HepG2 (cell line): ENCODE measurements at regions not wholly inside any gene's neighbourhood (a gene's known extent, or its start where the extent isn't known, plus 50 kb on each side); places are given as distances from the start of the nearest gene placed in this dataset.

Source experiments
- ATAC-seq: fragments of 200-7000 bp; cut with Tn5 transposase; 3 replicates; pipeline ENCODE4 v1.9.1; 2020; ENCODE audit warnings: mild to moderate bottlenecking, moderate library complexity
- BruUV-seq: library from RNA; stranded (reverse); fragments of 400-500 nt; replicated peaks from 2 replicates; lab custom pipeline; 2021; lab: Mats Ljungman, UMichigan
- CTCF ChIA-PET: fragments of 300-600 bp; formaldehyde crosslinking; extraction: SDS; loops from one replicate; lab custom pipeline; 2021; ENCODE audit warnings: low total read pairs, inconsistent platforms, low intra/inter-chr PET ratio; lab: Yijun Ruan, JAX
- POLR2A ChIA-PET: fragments of 350-600 bp; sonication (Branson Sonifier 250); formaldehyde crosslinking; loops from one replicate; lab custom pipeline; 2020; ENCODE audit warnings: antibody characterized with exemption, inconsistent platforms; lab: Yijun Ruan, JAX
- DNase-seq: peaks from one replicate; pipeline ENCODE4 v3.0.0-alpha.2; 2015; ENCODE audit warnings: low spot score
- FAIRE-seq: peaks from 3 replicates; lab custom pipeline; 2011; peaks lifted over from hg19 to GRCh38; lab: Jason Lieb, UNC
- H2AFZ ChIP-seq: one replicate; pipeline ENCODE4 v1.6.1; 2011; ENCODE audit warnings: low read length, inconsistent platforms
- H3K27ac ChIP-seq: fragments of 300-600 bp; 3 replicates; pipeline ENCODE4 v1.8.0; 2011; ENCODE audit warnings: mixed run types, mild to moderate bottlenecking, mixed read lengths, low read length, inconsistent platforms; ENCODE audit not compliant: insufficient read depth; ENCODE audit errors: extremely low read length
- H3K27me3 ChIP-seq, 2 experiments: fragments of 200-600 bp in 1 of 2; 2 replicates in 1 of 2; 3 replicates in 1 of 2; pipeline versions ENCODE4 v1.6.0 to v1.8.0; 2011; ENCODE audit warnings: low read length in 2 of 2, mild to moderate bottlenecking in 2 of 2, moderate library complexity in 2 of 2, inconsistent platforms in 1 of 2; ENCODE audit not compliant: insufficient read depth in 2 of 2, control insufficient read depth in 1 of 2
- H3K36me3 ChIP-seq, 2 experiments: fragments of 200-600 bp in 1 of 2; replicated peaks in 1 of 2; 2 replicates in 1 of 2; 3 replicates in 1 of 2; pipeline versions ENCODE4 v1.5.1 to v1.8.0; 2011; ENCODE audit warnings: low read length in 2 of 2, inconsistent platforms in 1 of 2; ENCODE audit not compliant: insufficient read depth in 2 of 2, control insufficient read depth in 1 of 2
- H3K4me1 ChIP-seq: 2 replicates; pipeline ENCODE4 v1.5.1; 2012; ENCODE audit warnings: low read length, inconsistent platforms; ENCODE audit not compliant: insufficient read depth
- H3K4me2 ChIP-seq: 2 replicates; pipeline ENCODE4 v1.6.0; 2011; ENCODE audit warnings: low read depth, low read length, inconsistent platforms
- H3K4me3 ChIP-seq, 3 experiments: fragments of 200-600 bp in 1 of 3; sonication (generic), shearing (Covaris generic) in 1 of 3; replicated peaks in 1 of 3; 2 replicates each; pipeline ENCODE4 v1.5.1; 2011 to 2016; ENCODE audit warnings: low read length in 3 of 3, inconsistent platforms in 2 of 3, low read depth in 2 of 3, mild to moderate bottlenecking in 2 of 3, control low read depth in 1 of 3, mixed read lengths in 1 of 3; ENCODE audit not compliant: insufficient read depth in 1 of 3
- H3K79me2 ChIP-seq: one replicate; pipeline ENCODE4 v1.6.1; 2011; ENCODE audit warnings: low read length, inconsistent platforms; ENCODE audit not compliant: insufficient read depth
- H3K9ac ChIP-seq: 2 replicates; pipeline ENCODE4 v1.6.0; 2011; ENCODE audit warnings: mild to moderate bottlenecking, low read depth, low read length, inconsistent platforms; ENCODE audit not compliant: insufficient read depth
- H3K9me3 ChIP-seq: 2 replicates; pipeline ENCODE4 v1.5.1; 2012; ENCODE audit warnings: mild to moderate bottlenecking, low read length
- H4K20me1 ChIP-seq: 2 replicates; pipeline ENCODE4 v1.6.0; 2011; ENCODE audit warnings: inconsistent platforms, mild to moderate bottlenecking, low read length, moderate library complexity; ENCODE audit not compliant: insufficient read depth
- CREB1 ChIP-seq, 2 experiments: fragments of 450-650 bp in 1 of 2; IDR thresholded peaks; 2 replicates each; pipeline ENCODE4 v1.6.1; 2016 to 2017; ENCODE audit warnings: control low read depth in 1 of 2, mild to moderate bottlenecking in 1 of 2, missing compliant biosample characterization in 1 of 2, missing genetic modification characterization in 1 of 2
- WGBS: methylation state at CpG from one replicate; pipeline ENCODE4 v1.1.6; 2017; ENCODE audit warnings: low lambda C conversion rate; 5-methylcytosine and 5-hydroxymethylcytosine counted together
- in situ Hi-C: cut with HindIII; loops from 2 replicates; pipeline ENCODE4 v1.10.0; 2017; ENCODE audit warnings: low pct_unique_long_range_greater_than_20kb; ENCODE audit not compliant: extremely low pct_ligation_motif_present
- intact Hi-C: fragments of 100-400 bp; cut with micrococcal nuclease; formaldehyde crosslinking; loops from one replicate; pipeline ENCODE4 v1.10.0; 2022; ENCODE audit not compliant: unreplicated experiment
- TF ChIP-seq, protein P1 (sequence below): sonication (generic); formaldehyde crosslinking; IDR thresholded peaks from 2 replicates; pipeline ENCODE4 v1.8.0; 2022; ENCODE audit warnings: mild to moderate bottlenecking, missing genetic modification reagents
- TF ChIP-seq, protein P2 (sequence below): sonication (generic); formaldehyde crosslinking; IDR thresholded peaks from 2 replicates; pipeline ENCODE4 v1.4.0; 2020; ENCODE audit warnings: missing genetic modification reagents

DNA sequence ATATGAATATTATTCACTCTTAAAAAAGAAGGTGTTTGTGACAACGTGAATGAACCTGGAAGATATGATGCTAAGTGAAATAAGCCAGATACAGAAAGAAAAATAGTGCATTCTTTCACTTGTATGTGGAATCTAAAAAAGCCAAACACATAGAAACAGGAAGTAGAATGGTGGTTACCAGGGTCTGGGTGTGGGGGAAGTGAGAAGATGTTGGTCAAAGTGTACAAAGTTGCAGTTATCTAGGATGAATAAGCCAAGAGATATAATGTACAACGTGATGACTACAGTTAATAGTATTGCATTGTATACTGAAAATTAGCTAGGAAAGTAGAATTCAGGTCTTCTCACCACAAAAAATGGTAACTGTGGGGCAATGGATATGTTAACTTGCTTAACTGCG is 151.1 kb upstream of the HCRTR2 start:
- H3K9me3 ChIP-seq, result peaks cover 7% of the 10 kb centered on the region
- no peaks in the 10 kb centered on the region for H4K20me1 ChIP-seq
- H3K27me3 ChIP-seq, result no peaks in the 10 kb centered on the region
- no peak overlapping the region for H3K9ac ChIP-seq
- no peaks in the 10 kb centered on the region for H3K36me3 ChIP-seq
- no peaks in the 10 kb centered on the region for H3K4me1 ChIP-seq
- DNase-seq (no peak), ATAC-seq (no peak), FAIRE-seq (no peak)
- CTCF ChIA-PET, result no interaction called here
- TF ChIP-seq, protein P1, sequence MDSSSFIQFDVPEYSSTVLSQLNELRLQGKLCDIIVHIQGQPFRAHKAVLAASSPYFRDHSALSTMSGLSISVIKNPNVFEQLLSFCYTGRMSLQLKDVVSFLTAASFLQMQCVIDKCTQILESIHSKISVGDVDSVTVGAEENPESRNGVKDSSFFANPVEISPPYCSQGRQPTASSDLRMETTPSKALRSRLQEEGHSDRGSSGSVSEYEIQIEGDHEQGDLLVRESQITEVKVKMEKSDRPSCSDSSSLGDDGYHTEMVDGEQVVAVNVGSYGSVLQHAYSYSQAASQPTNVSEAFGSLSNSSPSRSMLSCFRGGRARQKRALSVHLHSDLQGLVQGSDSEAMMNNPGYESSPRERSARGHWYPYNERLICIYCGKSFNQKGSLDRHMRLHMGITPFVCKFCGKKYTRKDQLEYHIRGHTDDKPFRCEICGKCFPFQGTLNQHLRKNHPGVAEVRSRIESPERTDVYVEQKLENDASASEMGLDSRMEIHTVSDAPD (CRISPR knock-in tag), result no peak
- TF ChIP-seq, protein P2, sequence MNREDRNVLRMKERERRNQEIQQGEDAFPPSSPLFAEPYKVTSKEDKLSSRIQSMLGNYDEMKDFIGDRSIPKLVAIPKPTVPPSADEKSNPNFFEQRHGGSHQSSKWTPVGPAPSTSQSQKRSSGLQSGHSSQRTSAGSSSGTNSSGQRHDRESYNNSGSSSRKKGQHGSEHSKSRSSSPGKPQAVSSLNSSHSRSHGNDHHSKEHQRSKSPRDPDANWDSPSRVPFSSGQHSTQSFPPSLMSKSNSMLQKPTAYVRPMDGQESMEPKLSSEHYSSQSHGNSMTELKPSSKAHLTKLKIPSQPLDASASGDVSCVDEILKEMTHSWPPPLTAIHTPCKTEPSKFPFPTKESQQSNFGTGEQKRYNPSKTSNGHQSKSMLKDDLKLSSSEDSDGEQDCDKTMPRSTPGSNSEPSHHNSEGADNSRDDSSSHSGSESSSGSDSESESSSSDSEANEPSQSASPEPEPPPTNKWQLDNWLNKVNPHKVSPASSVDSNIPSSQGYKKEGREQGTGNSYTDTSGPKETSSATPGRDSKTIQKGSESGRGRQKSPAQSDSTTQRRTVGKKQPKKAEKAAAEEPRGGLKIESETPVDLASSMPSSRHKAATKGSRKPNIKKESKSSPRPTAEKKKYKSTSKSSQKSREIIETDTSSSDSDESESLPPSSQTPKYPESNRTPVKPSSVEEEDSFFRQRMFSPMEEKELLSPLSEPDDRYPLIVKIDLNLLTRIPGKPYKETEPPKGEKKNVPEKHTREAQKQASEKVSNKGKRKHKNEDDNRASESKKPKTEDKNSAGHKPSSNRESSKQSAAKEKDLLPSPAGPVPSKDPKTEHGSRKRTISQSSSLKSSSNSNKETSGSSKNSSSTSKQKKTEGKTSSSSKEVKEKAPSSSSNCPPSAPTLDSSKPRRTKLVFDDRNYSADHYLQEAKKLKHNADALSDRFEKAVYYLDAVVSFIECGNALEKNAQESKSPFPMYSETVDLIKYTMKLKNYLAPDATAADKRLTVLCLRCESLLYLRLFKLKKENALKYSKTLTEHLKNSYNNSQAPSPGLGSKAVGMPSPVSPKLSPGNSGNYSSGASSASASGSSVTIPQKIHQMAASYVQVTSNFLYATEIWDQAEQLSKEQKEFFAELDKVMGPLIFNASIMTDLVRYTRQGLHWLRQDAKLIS (CRISPR knock-in tag), result no peak
- TF ChIP-seq CREB1 (IDR thresholded peaks at IDR 0.05) (no peak), CREB1 (CRISPR knock-in tag; IDR thresholded peaks at IDR 0.05) (no peak)
- intact Hi-C loops, result no loop called here
- BruUV-seq, result no TSS peak
- WGBS, result 21% methylated on average over 3 of the region's 3 CpGs
- H3K4me2 ChIP-seq, result no peak overlapping the region
- POLR2A ChIA-PET, result no interaction called here
- H2AFZ ChIP-seq, result no peak overlapping the region
- H3K79me2 ChIP-seq, result no peaks in the 10 kb centered on the region
- no peak overlapping the region for H3K4me3 ChIP-seq
- no peak overlapping the region for H3K27ac ChIP-seq
- in situ Hi-C loops, result no loop called here
